ENCODE measurements at regions not wholly inside any gene's neighbourhood (a gene's known extent, or its start where the extent isn't known, plus 50 kb on each side); places are given as distances from the start of the nearest gene placed in this dataset.
A peak's percentile ranks its signal among the peaks of the same experiment; 100 is the strongest.

DNA sequence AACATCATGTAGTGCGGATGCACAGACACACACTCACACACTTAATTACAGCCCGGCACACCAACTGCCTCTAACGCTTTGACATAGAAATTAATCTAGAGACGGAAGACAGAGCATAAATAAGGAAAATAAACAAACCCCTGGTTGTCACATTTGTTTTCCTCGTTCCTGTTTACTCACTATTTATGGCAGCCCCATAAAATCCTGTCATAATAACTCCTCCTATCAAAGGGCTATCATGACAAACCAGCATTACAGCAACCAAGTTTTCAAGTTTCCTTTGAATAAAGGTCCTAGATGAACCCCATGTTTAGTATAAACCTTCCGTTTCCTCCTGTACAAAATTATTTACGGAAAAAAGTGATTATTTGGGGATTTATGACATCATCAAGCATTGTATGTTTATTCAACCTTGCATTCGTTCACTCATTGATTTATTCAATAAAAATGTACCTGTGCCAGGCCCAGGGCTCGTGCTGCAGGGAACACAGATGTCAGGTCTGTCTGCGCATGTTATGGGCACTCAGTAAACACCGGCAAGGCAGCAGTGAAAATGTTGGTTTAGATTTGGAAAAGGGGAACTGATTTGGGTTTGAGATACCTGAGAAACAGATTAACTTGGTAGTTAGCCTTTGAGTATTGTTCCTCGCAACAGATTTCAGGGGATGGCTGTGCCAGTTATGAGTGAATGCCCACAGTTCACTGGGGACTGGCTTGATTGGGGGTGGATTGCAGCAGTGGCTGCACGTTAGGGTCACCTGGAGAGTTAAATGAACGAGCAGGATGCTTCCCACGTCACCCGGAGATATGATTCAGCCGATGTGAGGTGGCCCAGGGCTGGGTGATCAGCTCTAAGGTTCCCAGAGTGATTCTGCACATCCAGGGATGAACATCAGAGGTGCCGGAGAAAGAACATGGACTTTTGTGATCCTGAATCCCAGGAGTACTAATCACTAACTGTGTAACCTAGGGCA is 295.3 kb upstream of the FOXQ1 start:
- Histone ChIP-seq H3K9me3 (peaks cover 20% of the 10 kb centered on the region), H3K27ac (no peak overlapping the region)
- TF ChIP-seq Cebpa-rat (IDR thresholded peaks at IDR 0.05) = no peak

DNA sequence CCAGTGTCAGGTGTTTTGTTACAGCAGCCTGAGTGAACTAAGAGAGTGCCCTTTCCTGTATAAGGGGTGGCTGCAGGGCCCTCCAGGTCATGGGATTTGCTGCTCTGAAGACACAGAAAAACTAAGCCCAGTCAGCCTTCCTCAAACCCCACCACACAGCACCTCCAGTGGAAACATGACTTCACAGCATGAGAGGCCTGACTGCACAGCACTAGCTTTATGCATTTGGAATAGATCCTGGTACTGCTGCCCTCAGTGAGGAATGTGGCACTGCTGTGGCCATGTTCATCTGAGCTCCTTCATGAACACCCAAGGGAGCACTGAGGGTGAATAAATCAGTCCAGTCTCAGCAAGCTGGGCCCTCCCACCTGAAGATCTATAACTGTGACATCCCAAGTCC is 296.1 kb upstream of the FOXQ1 start:
- no peak overlapping the region for H3K9ac ChIP-seq
- H3K27me3 ChIP-seq = no peaks in the 10 kb centered on the region
- H3K36me3 ChIP-seq = no peaks in the 10 kb centered on the region
- H3K27ac ChIP-seq = no peak overlapping the region
- no peak overlapping the region for H3K4me2 ChIP-seq
- TF ChIP-seq Cebpa-rat (IDR thresholded peaks at IDR 0.05) = no peak
- no peak overlapping the region for H3K4me3 ChIP-seq
- peaks cover 21% of the 10 kb centered on the region for H3K9me3 ChIP-seq
- peaks cover 10% of the 10 kb centered on the region for H3K4me1 ChIP-seq
- no peaks in the 10 kb centered on the region for H4K20me1 ChIP-seq

More for the DNA sequence above, 295.3 kb upstream of the FOXQ1 start:
- Histone ChIP-seq H4K20me1 (no peaks in the 10 kb centered on the region), H3K4me2 (no peak overlapping the region), H3K36me3 (no peaks in the 10 kb centered on the region), H3K27me3 (no peaks in the 10 kb centered on the region), H3K4me1 (peaks cover 10% of the 10 kb centered on the region), H3K9ac (no peak overlapping the region), H3K4me3 (no peak overlapping the region)

DNA sequence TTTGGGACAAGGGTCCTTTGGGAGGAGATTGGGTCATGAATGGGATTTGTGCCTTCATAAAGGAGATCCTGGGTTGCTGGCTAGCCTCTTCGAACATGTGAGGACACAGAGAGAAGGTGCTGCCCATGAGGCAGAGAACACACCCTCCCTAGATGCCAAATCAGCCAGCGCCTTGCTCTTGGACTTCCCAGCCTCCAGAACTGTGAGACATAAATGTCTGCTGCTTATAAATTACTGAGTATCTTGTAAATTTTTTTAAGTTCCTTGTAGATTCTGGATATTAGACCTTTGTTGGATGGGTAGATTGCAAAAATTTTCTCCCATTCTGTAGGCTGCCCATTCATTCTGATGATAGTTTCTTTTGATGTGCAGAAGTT is 297.5 kb upstream of the FOXQ1 start:
- Histone ChIP-seq H3K27me3 (no peaks in the 10 kb centered on the region), H3K9me3 (peaks cover 17% of the 10 kb centered on the region)

DNA sequence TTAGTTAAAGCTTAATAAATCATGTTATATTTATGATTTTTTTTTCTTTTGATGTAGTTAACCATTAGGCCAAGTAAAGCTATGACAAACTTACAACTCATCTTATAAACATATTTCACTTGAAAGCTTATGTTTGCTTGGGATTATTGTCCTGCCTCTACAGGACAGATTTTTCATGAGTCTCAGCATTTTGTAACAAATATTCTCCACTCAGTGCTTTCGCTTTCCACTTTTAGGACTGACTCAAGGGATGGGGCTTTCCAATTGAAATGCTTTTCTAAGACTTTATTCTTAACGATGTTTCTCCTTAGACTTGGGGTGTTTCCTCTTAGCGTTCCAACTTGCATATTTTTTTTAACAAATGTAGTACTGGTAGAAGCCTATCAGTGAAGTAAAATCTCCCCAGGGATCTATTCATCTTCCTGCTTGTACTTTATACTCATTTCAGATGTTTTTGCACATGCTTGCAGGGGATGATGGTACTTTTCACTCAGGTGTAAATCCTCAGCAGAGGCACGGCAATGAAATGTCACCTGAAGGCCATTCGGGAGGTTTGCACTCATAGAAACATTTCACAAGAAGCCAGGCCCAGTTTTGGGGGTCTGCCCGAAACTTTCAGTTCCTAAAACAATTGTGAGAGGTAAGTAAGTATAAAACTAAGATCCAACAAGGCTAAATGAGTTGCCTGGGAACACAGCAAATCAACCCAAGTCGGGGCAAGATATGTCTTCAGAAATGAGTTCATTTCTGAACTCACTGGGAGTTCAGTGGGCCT is 298.1 kb upstream of the FOXQ1 start:
- no peak overlapping the region for H3K27ac ChIP-seq

More for the DNA sequence above, 297.5 kb upstream of the FOXQ1 start:
- Histone ChIP-seq H4K20me1 (no peaks in the 10 kb centered on the region), H3K36me3 (no peaks in the 10 kb centered on the region), H3K4me2 (peak overlapping the region; percentile 12; the same call in 1 of the 2 replicates), H3K4me1 (peaks cover 12% of the 10 kb centered on the region), H3K9ac (no peak overlapping the region), H3K4me3 (no peak overlapping the region), H3K27ac (no peak overlapping the region)
- TF ChIP-seq Cebpa-rat (IDR thresholded peaks at IDR 0.05) = no peak

DNA sequence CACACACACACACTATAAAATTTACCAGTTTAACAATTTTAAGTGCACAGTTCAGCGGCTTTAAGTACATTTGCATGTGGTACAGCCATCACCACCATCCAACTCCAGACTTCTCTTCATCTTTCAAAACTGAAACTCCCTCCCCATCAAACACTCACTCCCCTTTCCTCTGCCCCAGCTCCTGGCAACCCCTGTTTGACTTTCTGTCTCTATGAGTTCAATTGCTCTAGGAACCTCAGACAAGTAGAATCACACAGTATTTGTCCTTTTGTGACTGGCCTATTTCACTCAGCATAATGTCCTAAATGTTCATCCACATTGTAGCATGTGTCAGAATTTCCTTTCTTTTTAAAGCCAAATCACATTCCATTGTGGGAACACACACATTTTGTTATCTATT is 302.8 kb upstream of the FOXQ1 start:
- Histone ChIP-seq H3K9me3 (peaks cover 27% of the 10 kb centered on the region), H3K36me3 (no peaks in the 10 kb centered on the region), H3K4me1 (peaks cover 12% of the 10 kb centered on the region), H3K4me3 (no peak overlapping the region), H3K27ac (no peak overlapping the region), H3K4me2 (no peak overlapping the region), H4K20me1 (no peaks in the 10 kb centered on the region), H3K27me3 (no peaks in the 10 kb centered on the region), H3K9ac (no peak overlapping the region)
- no peak for TF ChIP-seq Cebpa-rat (IDR thresholded peaks at IDR 0.05)

More for the DNA sequence above, 298.1 kb upstream of the FOXQ1 start:
- no peaks in the 10 kb centered on the region for H3K27me3 ChIP-seq
- H3K4me2 ChIP-seq = peak overlapping the region; percentile 12
- no peaks in the 10 kb centered on the region for H3K36me3 ChIP-seq
- no peak overlapping the region for H3K9ac ChIP-seq
- H3K4me3 ChIP-seq = no peak overlapping the region
- TF ChIP-seq Cebpa-rat (IDR thresholded peaks at IDR 0.05) = no peak
- H3K4me1 ChIP-seq = peaks cover 15% of the 10 kb centered on the region
- no peaks in the 10 kb centered on the region for H4K20me1 ChIP-seq
- H3K9me3 ChIP-seq = peaks cover 17% of the 10 kb centered on the region

DNA sequence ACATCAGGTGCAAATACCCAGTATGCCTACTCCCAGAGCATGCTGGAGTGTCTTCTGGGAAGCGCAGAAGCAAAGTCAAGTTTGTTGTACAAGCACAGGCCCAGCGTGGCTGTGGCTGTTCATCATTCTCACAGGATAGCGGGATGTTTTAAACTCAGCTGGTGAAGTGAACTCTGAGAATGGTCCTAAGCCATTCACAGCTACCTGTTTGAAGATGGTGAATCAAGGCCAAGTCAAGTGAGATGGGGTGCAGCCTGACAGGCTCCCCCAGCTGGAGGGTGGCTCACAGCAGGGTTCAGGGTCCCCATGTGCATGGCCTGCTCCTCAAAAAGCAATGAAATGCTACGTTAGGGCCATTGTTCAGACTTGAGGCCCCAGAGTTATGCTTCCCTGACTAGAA is 304.7 kb upstream of the FOXQ1 start:
- Histone ChIP-seq H3K27me3 (no peaks in the 10 kb centered on the region), H3K36me3 (no peaks in the 10 kb centered on the region), H4K20me1 (no peaks in the 10 kb centered on the region), H3K4me3 (no peak overlapping the region), H3K9ac (no peak overlapping the region), H3K4me1 (peaks cover 10% of the 10 kb centered on the region), H3K9me3 (peaks cover 34% of the 10 kb centered on the region), H3K4me2 (no peak overlapping the region), H3K27ac (no peak overlapping the region)
- no peak for TF ChIP-seq Cebpa-rat (IDR thresholded peaks at IDR 0.05)

DNA sequence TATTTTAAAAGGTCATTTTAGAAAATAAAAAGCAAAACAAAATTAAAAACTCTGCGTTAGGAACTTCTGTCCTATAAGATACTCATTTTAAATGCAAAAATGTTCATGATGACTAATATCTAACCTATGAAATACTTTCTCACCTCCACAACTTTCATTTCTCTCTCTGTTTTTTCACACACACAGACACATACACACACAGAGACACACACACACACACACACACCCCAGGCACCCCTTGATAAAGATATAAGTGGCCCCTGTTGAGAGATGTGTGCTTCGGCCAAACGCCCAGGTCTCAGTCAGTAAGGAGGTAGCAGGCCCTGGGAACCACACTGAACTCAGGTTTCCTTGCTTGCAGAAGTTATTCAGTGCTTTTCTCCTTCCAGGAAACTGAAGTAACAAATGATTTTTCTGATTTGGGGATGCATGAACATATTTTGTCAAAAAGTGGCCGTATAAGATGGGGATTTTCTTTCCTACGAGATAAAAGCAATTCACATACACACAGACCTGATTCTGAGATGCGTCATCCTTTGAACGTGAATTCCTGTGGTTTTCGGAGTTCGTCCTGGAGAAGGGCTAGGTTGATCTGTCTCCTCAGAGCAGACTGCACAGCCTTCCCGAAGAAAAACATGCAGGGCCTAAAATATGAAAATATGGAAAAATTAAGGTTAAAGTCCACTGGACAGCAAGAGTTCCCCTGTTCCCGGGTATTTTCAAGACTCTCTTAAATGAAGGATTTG is 306.8 kb upstream of the FOXQ1 start:
- Histone ChIP-seq H4K20me1 (no peaks in the 10 kb centered on the region), H3K4me1 (peaks cover 31% of the 10 kb centered on the region), H3K27me3 (no peaks in the 10 kb centered on the region), H3K4me3 (no peak overlapping the region), H3K4me2 (no peak overlapping the region), H3K9me3 (peaks cover 26% of the 10 kb centered on the region), H3K9ac (no peak overlapping the region), H3K36me3 (no peaks in the 10 kb centered on the region), H3K27ac (no peak overlapping the region)
- no peak for TF ChIP-seq Cebpa-rat (IDR thresholded peaks at IDR 0.05)

GRCh38 chr6:1003394-1004160 is 308.3 kb upstream of the FOXQ1 start:
- Histone ChIP-seq H3K4me1 (peaks cover 40% of the 10 kb centered on the region), H4K20me1 (no peaks in the 10 kb centered on the region), H3K4me2 (no peak overlapping the region), H3K9me3 (peaks cover 26% of the 10 kb centered on the region), H3K9ac (no peak overlapping the region), H3K4me3 (no peak overlapping the region), H3K27me3 (no peaks in the 10 kb centered on the region), H3K27ac (no peak overlapping the region), H3K36me3 (no peaks in the 10 kb centered on the region)
- no peak for TF ChIP-seq Cebpa-rat (IDR thresholded peaks at IDR 0.05)

DNA sequence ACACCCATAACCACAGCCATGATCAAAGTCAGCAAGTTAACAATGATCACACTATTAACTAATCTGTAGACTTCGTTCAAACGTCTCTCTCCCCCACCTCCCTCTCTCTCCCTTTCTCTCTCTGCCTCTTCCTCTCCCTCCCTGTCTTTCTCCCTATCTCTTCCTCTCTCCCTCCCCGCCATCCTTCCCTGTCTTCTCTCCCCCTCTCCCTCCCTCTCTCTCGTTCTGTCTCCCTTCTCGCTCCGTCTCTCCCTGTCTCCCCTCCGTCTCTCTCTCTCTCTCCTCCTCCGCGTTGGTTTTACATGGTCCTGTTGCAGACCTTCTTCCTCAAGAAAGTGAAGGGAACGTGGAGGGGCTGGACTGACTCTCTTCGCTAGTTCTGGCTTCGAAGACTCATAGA is 308.9 kb upstream of the FOXQ1 start:
- Histone ChIP-seq H4K20me1 (no peaks in the 10 kb centered on the region), H3K4me3 (no peak overlapping the region), H3K36me3 (no peaks in the 10 kb centered on the region), H3K9me3 (peaks cover 26% of the 10 kb centered on the region), H3K27ac (no peak overlapping the region), H3K9ac (no peak overlapping the region), H3K4me2 (no peak overlapping the region), H3K27me3 (no peaks in the 10 kb centered on the region), H3K4me1 (peaks cover 46% of the 10 kb centered on the region)
- TF ChIP-seq Cebpa-rat (IDR thresholded peaks at IDR 0.05) = no peak

Data from BLaER1 (cell line).